22Rv1 (cell line): ENCODE measurements at regions not wholly inside any gene's neighbourhood (a gene's known extent, or its start where the extent isn't known, plus 50 kb on each side); places are given as distances from the start of the nearest gene placed in this dataset.

Experiments
- H3K27ac ChIP-seq: fragments of 450-650 bp; 2 replicates; pipeline ENCODE4 v1.5.1; 2017
- CTCF ChIP-seq: fragments of 450-650 bp; IDR thresholded peaks from 2 replicates; pipeline ENCODE4 v1.5.1; 2017; ENCODE audit warnings: mild to moderate bottlenecking
- ZFX ChIP-seq: fragments of 450-650 bp; IDR thresholded peaks from 2 replicates; pipeline ENCODE4 v1.6.1; 2017; ENCODE audit warnings: antibody characterized with exemption, borderline replicate concordance

- TF ChIP-seq ZFX (no peak), CTCF (no peak)
- no peak overlapping the region for H3K27ac ChIP-seq
Observed at GRCh38 chr4:83830138-83830888, 294.4 kb downstream of the GPAT3 start.

DNA sequence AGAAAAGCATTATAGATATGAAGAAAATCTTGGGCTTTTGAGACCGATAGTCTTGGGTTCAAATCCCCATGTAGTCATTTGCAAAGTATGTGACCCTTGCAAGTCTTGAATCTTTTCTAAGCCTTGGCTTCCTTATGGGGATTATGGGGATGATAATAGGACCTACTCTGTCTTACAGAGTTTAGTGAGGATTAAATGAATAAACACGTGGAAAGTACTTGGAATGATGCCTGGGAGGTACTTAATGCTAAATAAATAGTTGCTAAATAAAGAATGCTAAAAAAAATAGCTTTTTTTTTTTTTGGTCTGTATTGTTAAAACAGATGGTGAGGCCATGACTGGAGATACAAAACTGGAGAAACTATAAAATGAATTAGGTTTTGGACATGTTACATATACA lies 292.7 kb downstream of the GPAT3 start:
- no peak for TF ChIP-seq CTCF
- TF ChIP-seq ZFX = no peak
- no peak overlapping the region for H3K27ac ChIP-seq

- no peak overlapping the region for H3K27ac ChIP-seq
- TF ChIP-seq ZFX (no peak), CTCF (no peak)
Observed at GRCh38 chr4:83821493-83821892, 285.6 kb downstream of the GPAT3 start.

DNA sequence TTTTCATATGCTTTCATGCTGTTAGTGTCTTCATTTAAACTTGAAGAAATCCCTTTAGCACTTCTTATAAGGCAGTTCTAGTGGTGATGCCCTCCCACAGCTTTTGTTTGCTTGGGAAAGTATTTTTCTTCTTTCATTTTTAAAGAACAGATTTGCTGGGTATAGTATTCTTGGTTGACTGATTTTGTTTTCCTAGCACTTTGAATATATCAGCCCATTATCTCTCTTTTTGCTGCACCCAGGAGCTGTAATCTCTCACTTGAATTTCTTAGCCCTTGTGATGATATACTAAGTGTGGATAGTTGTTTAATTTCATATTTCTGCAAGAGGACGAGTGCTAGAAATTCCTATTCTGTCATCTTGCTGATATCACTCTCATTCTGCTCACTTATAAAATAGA lies 283.7 kb downstream of the GPAT3 start:
- TF ChIP-seq ZFX = no peak
- TF ChIP-seq CTCF = no peak

GRCh38 chr4:83810428-83810827 lies 274.5 kb downstream of the GPAT3 start:
- TF ChIP-seq CTCF = no peak
- TF ChIP-seq ZFX = no peak
- no peak overlapping the region for H3K27ac ChIP-seq

More for the DNA sequence above, 283.7 kb downstream of the GPAT3 start:
- H3K27ac ChIP-seq = no peak overlapping the region

- no peak overlapping the region for H3K27ac ChIP-seq
- TF ChIP-seq CTCF (no peak), ZFX (no peak)
Observed at GRCh38 chr4:83809581-83809980, 273.7 kb downstream of the GPAT3 start.

- TF ChIP-seq ZFX (no peak), CTCF (no peak)
- H3K27ac ChIP-seq = no peak overlapping the region
Observed at GRCh38 chr4:83793481-83793880, 257.6 kb downstream of the GPAT3 start.
